GM18861 (cell line): ENCODE measurements at regions not wholly inside any gene's neighbourhood (a gene's known extent, or its start where the extent isn't known, plus 50 kb on each side); places are given as distances from the start of the nearest gene placed in this dataset.

Source experiments
- ATAC-seq: cut with Tn5 transposase; IDR thresholded peaks from one replicate; pipeline ENCODE4 v1.9.1; 2021; ENCODE audit not compliant: unreplicated experiment

DNA sequence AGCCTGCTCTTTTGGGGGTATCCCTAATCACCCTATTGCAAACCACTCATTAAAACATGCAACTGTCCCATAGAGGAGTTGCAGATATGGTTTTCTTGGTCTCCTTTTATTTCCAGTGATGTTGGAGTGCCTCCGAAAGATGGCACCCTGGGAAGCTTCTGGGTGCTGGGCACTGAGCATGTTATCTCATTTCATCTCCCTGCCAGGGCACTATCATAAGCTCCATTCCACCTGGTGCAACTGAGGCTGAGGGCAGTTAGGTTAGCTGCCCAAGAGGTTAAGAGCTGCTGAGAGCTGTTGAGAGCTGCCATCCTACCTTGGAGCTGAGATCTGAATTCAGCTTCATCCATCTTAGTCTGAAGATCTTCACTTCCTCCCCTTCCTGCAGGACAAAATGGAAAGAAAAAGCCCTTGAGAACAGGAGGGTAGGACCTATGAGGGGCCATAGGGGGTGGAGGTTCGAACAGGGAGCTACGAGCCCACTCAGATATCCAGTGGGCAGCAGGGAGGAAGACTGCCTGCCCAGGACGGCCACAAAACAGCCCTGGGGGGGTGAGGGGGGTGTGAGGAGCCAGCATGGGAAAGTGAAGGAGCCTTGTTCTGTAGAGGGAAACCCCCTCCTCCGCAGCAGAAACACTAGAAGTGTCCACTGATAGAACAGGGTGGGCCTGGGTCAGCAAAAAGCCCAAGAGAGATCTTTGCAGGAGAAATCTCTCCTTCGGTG is 202.5 kb downstream of the ZFP36L2 start:
- no peak for ATAC-seq

DNA sequence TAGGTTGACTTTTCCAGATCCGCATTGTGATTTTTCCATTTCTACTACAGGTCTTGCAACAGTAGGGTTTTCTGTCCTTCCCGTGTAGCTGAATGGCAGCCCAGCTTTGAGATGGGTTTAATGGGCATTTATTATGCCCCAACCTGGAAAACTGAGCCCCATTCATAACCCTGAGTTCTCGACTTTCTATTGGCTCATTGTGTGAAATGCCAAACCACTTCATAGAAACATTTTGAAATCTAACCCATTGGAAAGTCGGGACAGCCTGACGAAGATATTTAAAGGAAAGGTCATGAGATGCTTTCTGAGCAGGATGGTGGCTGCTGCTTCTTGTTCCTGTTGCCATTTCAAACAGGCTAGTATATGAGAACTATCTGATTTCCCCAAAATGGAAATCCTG is 203.5 kb downstream of the ZFP36L2 start:
- no peak for ATAC-seq

DNA sequence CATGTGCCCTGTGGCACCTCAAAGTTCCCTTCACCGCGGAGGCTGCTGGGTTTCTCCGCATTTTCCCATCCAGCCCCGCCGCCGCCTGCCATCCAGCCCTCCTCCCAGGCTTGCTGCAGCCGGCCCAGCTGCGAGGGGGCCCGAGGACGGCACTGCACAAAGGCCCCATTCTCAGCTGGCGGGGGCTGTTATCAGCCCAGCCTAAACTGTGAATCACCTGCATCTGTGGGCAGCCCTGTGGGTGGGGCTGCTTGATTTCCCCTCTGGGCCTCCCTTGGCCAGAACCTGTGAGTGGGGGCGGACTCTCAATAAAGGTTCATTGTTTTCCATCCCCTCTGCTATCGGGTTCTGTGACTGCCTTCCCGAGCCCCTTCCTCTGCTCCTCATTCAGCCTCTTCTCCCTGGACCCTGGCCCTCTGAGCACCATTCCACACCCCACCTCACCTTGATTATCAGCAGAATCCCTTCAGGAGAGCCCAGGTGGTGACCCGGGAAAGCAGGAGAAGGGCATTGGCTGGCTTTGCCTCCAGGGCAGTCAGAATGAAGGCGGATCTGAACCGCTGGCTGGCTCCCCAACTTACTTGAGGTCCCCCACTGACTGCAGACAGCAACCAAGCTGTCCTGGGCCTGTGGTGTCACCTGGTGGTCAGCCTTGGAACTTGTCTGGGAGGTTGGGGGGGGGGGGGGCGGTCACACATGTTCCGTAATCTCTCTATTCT is 204.5 kb downstream of the ZFP36L2 start:
- ATAC-seq, result no peak

DNA sequence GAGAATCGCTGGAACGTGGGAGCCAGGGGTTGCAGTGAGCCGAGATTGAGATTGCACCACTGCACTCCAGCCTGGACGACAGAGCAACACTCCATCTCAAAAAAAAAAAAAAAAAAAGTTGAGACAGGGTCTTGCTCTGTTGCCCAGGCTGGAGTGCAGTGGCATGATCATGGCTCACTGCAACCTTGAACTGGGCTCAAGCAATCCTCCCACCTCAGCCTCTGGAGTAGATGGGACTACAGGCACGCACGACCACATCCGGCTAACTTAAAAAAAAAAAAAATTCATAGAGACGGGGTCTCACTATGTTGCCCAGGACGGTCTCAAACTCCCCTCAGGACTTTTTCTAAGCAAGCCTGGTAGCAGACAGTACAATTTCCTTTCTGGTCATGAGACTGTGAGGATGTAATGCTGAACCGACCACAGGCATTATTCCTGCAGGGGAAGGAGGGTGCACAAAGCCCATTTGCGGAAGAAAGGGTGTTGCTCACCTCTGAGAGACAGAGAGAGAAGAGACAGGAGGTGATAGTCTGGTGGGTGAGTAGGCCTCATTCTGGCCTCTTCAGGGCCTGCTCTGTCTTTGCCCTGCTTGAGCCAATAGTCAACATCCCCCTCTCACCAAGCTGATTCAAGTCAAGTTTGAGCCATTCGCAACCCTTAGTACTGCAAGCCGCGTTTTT is 205.3 kb downstream of the ZFP36L2 start:
- no peak for ATAC-seq

DNA sequence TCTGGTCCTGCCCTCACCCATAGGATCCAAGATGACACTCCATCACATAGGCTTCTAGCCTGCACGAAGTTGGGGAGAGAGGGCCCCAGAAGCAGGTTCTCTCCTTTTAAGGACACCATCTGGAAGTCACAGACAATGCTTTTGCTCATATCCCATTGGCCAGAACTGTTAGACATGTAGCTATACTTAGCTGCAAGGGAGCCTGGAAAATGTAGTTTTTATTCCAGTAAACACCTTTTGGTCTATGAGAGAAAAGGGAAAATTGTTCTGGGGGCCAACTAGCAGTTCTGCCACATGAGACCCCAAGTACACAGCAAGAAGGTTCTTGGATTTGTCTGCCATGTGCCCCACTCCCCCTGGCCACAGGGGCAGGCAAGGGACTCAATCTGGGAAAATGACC is 206.1 kb downstream of the ZFP36L2 start:
- no peak for ATAC-seq

DNA sequence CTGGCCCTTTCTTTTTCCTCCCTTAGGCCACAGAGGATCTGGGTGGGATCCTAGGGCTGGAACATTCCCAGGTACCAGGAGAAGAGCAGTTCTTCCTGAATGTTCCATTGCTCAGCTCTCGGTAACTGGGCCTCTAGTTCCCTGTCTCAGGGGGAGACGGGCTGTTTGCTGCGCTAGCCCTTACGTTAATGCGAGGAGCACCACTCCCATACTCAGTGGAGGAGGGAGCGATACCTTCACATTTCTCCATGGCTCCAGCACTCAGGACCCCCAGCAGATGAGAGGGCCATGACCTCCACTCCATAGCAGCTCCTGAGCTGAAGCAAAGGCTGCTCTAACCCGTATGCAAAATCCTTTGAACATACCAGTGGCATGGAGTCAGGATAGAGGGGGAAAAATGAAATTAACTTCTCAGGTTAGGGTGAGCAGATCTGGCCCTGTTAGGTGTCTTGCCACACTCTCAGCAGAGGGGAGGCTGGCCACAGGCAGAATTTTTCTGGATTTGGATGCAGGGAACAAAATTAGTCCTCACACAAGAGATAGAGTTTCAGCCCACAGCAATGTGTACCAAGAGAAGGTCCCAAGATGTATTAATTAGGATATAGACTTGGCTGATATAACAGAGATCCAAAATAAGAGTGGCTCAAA is 206.7 kb downstream of the ZFP36L2 start:
- no peak for ATAC-seq

DNA sequence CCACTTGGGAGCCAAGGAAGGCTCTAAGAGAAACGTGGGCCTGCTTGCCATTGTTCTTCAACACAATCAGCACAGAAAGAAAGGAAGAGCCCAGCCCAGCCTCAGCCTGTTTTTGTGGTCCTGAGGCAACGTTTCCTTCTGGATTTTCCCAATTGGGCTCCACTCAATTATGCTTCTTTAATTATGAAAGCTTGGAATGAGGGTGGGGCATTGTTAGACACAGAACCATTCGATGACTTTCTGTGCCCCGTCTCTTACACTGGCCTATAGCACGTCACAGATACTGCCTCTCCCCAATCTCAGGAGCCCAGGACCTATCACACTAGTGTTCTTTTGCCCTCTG is 207.4 kb downstream of the ZFP36L2 start:
- ATAC-seq, result no peak

DNA sequence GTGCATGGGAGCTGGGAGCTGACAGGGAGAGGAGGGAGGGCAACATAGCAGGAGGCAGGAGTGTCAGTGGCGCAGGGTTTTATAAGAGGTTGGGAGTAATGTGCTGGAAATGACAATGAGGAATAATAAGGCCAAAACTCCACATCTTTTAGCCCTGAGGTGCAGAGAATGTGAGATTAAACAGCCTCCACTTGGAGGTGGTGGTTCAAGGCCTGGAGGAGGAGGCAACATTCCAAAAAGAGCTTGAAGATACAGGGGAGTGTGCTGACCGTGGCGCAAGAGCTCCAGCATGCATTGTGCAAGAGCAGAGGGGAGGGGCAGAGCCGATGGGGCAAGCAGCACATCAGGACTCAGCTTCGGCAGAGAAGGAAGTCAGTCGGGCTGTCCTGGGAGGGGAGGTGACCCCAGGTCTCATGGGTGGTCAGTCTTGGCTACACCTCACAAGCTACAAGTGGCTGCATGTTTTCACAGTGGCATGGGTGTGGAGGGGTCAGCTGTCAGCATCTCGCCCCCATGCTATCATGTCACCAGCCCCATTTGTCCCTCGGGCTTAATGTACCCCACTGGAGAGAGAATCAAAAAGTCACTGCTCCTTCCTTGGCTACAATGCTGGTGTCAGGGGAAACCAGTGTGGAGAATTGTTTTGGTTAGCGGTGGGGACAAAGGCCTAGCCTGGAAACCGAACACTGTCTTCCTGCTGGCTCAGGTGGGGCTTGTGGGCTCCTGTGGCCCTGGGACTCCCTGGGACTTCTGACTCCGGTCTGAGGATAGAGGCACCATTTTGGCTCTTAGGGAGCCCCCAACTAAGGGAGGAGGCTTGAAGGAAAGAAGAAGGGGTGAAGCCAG is 208.0 kb downstream of the ZFP36L2 start:
- no peak for ATAC-seq

DNA sequence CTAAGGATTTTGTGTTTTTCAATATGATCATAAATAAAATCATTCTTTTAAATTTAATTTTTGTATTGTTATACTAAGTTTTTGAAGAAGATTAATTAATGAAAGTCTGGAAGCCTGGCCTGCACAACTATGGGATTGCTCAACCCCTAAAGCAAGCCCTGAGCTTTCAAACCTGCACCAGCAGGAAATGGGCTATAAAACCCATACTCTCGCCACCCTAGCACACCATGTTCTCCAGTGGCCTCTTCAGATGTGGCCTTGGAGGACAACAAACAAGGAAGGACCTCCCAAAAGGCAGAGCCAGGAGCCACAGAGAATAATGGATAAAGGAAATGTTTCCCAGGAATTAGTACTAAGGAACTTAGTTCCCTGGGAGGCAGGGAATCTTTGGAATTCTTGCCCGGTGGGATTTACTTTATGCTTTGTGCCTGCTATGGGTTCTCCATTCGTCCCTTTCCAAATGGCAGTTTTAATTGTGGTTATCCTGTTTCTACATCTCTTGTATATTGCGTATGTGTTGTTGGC is 212.5 kb downstream of the ZFP36L2 start:
- no peak for ATAC-seq

DNA sequence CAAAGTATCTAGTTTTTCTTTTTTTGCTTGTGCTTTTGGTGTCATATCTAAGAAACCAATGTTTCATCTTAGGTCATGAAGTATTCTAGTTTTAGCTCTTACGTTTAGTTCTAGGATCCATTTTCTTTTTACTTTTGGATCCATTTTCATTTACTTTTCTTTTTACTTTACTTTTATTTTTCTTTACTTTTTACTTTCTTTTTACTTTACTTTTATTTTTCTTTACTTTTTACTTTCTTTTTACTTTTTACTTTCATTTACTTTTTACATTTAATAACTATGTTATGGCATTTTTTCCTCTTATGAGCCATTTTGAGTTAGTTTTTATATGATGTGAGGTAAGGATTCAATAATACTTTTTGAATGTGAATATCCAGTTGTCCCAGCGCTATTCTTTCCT is 213.4 kb downstream of the ZFP36L2 start:
- no peak for ATAC-seq

DNA sequence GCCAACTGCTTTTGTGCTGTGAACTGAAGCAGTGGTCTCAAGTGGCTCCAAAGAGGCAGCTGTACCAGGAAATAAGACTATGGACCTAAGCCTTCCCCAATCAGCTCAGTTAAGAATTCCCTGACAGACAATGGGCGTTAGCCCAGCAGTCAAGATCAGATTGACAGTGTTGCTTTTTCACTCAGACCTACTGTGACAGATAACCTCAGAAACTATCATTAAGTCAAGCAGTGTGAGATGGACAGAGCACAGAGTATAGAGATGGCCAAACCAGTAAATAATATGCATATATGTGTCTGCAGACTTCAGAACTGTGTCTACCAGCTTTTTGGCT is 215.3 kb downstream of the ZFP36L2 start:
- no peak for ATAC-seq

DNA sequence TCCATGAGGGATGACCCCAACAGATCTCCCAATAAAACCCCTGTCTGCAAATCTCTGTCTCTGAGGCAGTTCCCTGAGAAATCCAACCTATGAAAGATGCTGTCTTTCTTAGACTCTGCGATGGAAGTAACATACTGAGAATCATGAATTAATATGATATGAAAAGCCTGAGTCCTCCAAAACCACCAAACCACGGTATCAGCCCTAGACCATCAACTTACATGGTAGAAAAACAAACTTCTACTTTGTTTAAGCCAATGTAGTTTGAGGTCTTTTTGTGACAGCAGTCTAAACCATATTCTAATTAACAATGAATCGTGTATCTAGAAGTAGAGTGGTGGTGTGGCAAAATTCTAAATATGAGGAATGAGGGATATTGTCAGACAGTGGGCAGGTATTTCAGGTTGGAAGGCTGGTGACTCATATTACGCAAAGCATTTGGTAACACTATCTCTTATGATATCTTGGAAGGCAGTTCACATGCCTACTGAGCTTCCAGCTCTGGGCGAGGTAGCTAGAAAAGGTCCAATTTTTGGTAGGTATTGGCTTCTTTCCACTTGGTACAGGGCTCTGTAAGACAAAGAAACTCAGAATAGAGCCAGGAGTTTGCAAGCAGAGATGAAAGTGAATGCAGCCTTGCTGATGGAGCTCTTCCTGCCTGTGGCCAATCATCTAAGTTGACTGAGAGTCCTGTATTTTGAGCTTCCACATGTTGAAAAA is 215.8 kb downstream of the ZFP36L2 start:
- ATAC-seq, result no peak

DNA sequence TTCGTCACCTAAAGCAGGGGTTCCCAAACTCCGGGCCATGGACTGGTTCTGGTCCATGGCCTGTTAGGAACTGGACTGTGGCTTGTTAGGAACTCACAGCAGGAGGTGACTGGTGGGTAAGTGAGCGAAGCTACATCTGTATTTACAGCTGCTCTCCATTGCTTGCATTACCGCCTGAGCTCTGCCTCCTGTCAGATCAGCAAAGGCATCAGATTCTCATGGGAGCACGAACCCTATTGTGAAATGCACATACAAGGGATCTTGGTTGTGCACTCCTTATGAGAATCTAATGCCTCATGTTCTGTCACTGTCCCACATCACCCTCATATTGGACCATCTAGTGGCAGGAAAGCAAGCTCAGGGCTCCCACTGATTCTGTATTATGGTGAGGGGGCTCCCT is 217.0 kb downstream of the ZFP36L2 start:
- no peak for ATAC-seq

DNA sequence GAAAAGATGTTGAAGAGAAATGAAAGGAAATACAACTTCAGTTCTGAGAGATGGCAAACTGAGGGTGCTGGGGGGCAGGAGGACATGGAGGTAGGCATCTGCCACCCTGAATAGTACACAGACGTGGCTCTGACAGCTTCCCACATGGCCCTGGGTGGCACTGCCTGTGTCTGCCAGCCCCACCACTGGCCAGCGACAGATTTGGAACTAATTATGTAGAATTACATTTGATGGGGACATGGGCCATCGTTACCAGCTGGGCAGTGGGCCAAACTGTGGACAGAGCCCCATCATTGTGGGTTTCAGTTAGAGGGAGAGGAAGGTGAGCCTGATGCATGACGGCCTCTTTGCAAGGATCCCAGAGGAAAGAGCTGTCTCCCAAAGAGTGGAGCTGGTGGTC is 216.0 kb upstream of the HAAO start:
- ATAC-seq, result no peak

DNA sequence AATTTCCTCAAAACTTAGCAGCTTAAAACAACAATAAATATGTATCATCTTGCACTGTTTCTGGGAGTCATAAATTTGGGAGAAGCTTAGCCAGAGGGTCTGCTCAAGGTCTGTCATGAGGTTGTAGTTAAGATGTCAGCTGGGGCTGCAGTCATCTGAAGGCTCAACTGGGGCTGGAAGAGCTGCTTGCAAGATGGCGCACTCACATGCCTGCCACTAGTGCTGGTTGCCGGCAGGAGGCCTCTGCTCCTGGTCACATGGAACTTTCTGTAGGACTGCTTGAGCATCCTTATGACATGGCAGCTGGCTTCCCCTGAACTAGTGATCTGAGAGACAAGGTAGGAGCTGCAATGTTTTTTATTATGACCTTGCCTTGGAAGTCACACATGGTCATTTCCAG is 215.5 kb upstream of the HAAO start:
- ATAC-seq, result no peak

DNA sequence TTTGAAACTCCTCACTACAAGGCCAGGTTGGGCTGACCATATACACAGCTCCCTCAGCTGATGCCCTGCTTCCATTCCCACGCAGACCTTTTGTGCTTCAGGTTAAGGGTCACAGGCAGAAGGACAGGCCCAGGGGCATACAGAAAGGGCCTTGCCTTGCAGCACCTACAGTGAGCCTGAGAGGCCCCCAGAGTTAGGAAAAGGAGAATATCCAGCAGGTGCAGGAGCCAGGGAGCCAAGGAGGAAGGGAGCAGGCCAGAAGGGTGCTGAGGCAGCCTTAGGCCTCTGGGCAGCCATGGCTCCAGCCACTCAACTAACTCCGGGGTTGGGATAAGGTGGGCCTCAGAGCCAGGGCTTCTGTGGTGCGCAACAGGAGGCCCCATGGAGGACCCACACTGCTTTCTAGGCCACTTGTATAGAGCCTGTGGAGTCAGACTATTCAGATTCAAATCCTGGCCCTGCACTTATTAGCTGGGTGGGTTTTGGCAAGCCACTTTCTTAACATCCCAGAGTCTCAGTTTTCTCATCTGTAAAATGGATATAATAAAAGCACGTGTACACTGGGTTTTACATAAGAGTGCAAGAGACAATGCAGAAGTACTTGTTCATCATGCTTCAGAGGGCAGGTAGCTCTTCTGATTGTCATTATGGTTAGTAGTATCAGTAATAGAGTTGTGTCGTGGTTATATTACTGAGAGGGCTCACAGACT is 214.6 kb upstream of the HAAO start:
- no peak for ATAC-seq

DNA sequence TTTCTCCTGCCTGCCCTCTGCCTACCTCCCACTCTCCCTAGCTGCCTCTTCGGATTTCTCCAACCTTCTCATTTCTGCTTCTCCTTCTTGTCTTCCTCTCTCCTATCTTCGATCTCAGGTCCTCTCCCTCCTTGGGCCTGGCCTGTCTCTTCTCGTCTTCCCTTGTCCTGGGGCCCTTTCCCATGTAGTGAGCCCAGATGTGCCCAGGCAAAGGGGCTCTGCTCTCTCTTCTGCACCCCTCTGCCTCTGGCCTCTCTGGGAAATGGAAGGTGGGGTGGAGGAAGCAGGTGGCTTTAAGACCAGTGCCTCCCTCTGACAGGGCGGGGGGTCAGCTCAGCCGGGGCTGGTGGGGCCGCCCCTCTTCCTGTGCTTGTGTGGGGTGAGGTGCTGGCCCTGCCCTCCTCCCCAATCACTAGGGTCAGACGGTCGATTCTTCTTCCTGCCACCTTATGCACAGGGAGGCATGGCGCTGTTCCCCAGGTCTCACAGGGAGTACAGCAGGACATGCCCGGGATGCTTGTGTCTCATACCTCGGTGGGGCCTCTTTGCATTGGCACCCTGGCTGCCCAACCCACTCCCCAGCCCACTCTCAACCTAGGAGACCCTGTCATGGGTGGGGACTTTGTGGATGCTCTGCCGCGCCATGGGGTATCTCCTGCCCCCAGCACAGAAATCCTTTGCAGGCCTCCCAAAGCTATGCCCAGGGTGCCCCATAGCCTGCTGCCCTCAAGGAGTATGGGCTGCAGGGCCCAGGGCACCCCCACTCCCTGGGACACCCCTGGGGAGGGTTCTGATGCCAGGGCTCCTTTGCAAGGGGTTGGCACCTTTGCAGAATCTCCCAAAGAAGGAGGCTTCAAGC is 213.8 kb upstream of the HAAO start:
- ATAC-seq, result no peak

DNA sequence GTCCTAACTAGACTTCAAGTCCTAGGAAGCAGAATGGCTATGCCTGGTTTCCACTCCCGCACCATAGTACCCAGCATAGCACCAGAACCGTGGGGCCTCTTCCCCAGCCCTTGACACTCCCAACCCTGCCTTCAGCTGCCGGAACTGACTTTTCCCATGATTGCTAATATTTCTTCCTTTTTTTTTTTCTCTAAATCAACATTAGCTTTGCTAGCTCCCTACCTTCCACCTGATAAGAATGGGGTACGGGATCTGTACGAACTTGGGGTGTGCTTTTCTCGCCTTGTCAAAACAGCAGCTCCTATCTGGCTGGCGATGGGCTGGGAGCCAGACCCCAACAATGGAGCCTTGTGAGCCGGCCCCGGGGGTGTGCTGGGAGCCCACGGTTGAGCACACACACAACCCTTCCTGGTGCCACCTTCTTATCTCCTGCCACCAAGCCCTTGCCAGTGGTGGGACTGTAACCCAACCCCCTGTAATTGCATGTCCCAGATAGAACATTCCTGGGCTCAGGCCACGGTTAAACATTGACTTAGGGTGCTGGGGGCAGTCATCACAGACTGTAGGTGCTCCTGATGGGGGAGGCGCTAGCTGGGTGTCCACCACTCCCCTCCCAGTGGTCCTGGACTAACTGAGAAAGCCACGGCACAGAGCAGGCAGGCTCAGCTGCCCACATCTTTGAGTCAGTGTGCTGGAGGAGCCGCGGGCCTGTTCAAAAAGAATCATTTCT is 213.0 kb upstream of the HAAO start:
- no peak for ATAC-seq
